Brain microvascular endothelial cell (primary cell): ENCODE measurements at regions not wholly inside any gene's neighbourhood (a gene's known extent, or its start where the extent isn't known, plus 50 kb on each side); places are given as distances from the start of the nearest gene placed in this dataset.
"Not testable (repeated sequence)": the region's sequence is repeated elsewhere in the genome, so short reads cannot be mapped to it uniquely, and the experiment has no call there.

Source experiments
- DNase-seq: peaks from one replicate; pipeline ENCODE4 v3.0.0-alpha.2; 2020
- H3K27ac ChIP-seq: fragments of 250-450 bp; sonication (Bioruptor Pico); 2 replicates; pipeline ENCODE4 v1.5.1; 2020; ENCODE audit warnings: mild to moderate bottlenecking, moderate library complexity
- H3K27me3 ChIP-seq: fragments of 250-450 bp; sonication (Bioruptor Pico); replicated peaks from 2 replicates; pipeline ENCODE4 v1.5.1; 2020; ENCODE audit warnings: mild to moderate bottlenecking
- H3K36me3 ChIP-seq: fragments of 250-450 bp; sonication (Bioruptor Pico); replicated peaks from 2 replicates; pipeline ENCODE4 v1.5.1; 2020; ENCODE audit warnings: mild to moderate bottlenecking
- H3K4me3 ChIP-seq: 2 replicates; pipeline ENCODE4 v1.5.1; 2011; ENCODE audit warnings: low read depth, mild to moderate bottlenecking, control low read depth, low read length, moderate library complexity
- CTCF ChIP-seq: IDR thresholded peaks from 2 replicates; pipeline ENCODE4 v1.5.1; 2011; ENCODE audit warnings: low read depth, mild to moderate bottlenecking, moderate library complexity, low read length, control low read depth, inconsistent platforms; ENCODE audit errors: missing control alignments
- in situ Hi-C: cut with HindIII; loops from 2 replicates; pipeline ENCODE4 v1.10.0; 2017; ENCODE audit warnings: low sequenced_read_pairs, low pct_ligation_motif_present

GRCh38 chr17:13153036-13153435 lies 135.2 kb upstream of the ELAC2 start:
- Histone ChIP-seq H3K27me3 (no peaks in the 10 kb centered on the region), H3K27ac (no peak overlapping the region), H3K36me3 (no peaks in the 10 kb centered on the region), H3K4me3 (no peak overlapping the region)
- no peak for DNase-seq
- in situ Hi-C loops, result no loop called here
- no peak for TF ChIP-seq CTCF

- in situ Hi-C loops, result no loop called here
- Histone ChIP-seq H3K4me3 (no peak overlapping the region), H3K36me3 (no peaks in the 10 kb centered on the region), H3K27ac (no peak overlapping the region), H3K27me3 (no peaks in the 10 kb centered on the region)
- no peak for TF ChIP-seq CTCF
- no peak for DNase-seq
Measured at GRCh38 chr17:13152501-13152900, 134.7 kb upstream of the ELAC2 start.

- in situ Hi-C loops, DNase-seq, H3K27ac ChIP-seq, H3K27me3 ChIP-seq, H3K36me3 ChIP-seq, H3K4me3 ChIP-seq: not testable (repeated sequence)
Measured at GRCh38 chr17:13150738-13151137, 132.9 kb upstream of the ELAC2 start.

GRCh38 chr17:13143001-13143400 lies 125.2 kb upstream of the ELAC2 start:
- no peaks in the 10 kb centered on the region for H3K36me3 ChIP-seq
- H3K27ac ChIP-seq, result no peak overlapping the region
- no peak for DNase-seq
- no peak overlapping the region for H3K4me3 ChIP-seq
- no peaks in the 10 kb centered on the region for H3K27me3 ChIP-seq
- in situ Hi-C loops, result no loop called here
- no peak for TF ChIP-seq CTCF

GRCh38 chr17:13140750-13141149 lies 122.9 kb upstream of the ELAC2 start:
- in situ Hi-C loops, result no loop called here
- Histone ChIP-seq H3K27ac (no peak overlapping the region), H3K4me3 (no peak overlapping the region), H3K36me3 (no peaks in the 10 kb centered on the region), H3K27me3 (no peaks in the 10 kb centered on the region)
- TF ChIP-seq CTCF, result no peak
- no peak for DNase-seq

- in situ Hi-C loops, result no loop called here
- Histone ChIP-seq H3K27ac (no peak overlapping the region), H3K27me3 (no peaks in the 10 kb centered on the region), H3K36me3 (no peaks in the 10 kb centered on the region), H3K4me3 (no peak overlapping the region)
- DNase-seq, result no peak
- TF ChIP-seq CTCF, result no peak
Measured at GRCh38 chr17:13135506-13135905, 117.7 kb upstream of the ELAC2 start.
